ENCODE measurements at regions not wholly inside any gene's neighbourhood (a gene's known extent, or its start where the extent isn't known, plus 50 kb on each side); places are given as distances from the start of the nearest gene placed in this dataset.

- H3K4me3 Mint-ChIP-seq, result no peak overlapping the region
- no peak overlapping the region for H3K27ac Mint-ChIP-seq
- H3K36me3 Mint-ChIP-seq (ENCODE audit: low read depth), result peaks cover 3% of the 10 kb centered on the region
- TF ChIP-seq CTCF (IDR thresholded peaks at IDR 0.05; ENCODE audit: unreplicated experiment in 3 of 3), result no peak
- no peaks in the 10 kb centered on the region for H3K27me3 Mint-ChIP-seq (ENCODE audit: low read depth)
- no peaks in the 10 kb centered on the region for H3K4me1 Mint-ChIP-seq
- H3K9me3 Mint-ChIP-seq, result peaks cover 45% of the 10 kb centered on the region
Observed at GRCh38 chr11:130749216-130749615, 167.1 kb downstream of the SNX19 start.

GRCh38 chr11:130760515-130761125, 155.7 kb downstream of the SNX19 start:
- no peaks in the 10 kb centered on the region for H3K36me3 Mint-ChIP-seq (ENCODE audit: low read depth)
- peaks cover 8% of the 10 kb centered on the region for H3K27me3 Mint-ChIP-seq (ENCODE audit: low read depth)
- no peak for TF ChIP-seq CTCF (IDR thresholded peaks at IDR 0.05; ENCODE audit: unreplicated experiment in 3 of 3)
- no peak overlapping the region for H3K4me3 Mint-ChIP-seq
- H3K9me3 Mint-ChIP-seq, result no peaks in the 10 kb centered on the region
- H3K4me1 Mint-ChIP-seq, result peaks cover 14% of the 10 kb centered on the region
- peak overlapping the region; percentile 36 to 58 (median 40) for H3K27ac Mint-ChIP-seq

- Mint-ChIP-seq H3K27ac (peak overlapping the region; percentile 19 to 65 (median 40)), H3K9me3 (no peaks in the 10 kb centered on the region), H3K36me3 (ENCODE audit: low read depth) (no peaks in the 10 kb centered on the region)
Observed at GRCh38 chr11:130761560-130762220, 154.6 kb downstream of the SNX19 start.

GRCh38 chr11:130762638-130763037, 153.6 kb downstream of the SNX19 start:
- Mint-ChIP-seq H3K4me3 (no peak overlapping the region), H3K9me3 (no peaks in the 10 kb centered on the region), H3K27ac (peak overlapping the region in 2 of 3 experiments; percentile 39 to 65), H3K4me1 (peaks cover 26% of the 10 kb centered on the region), H3K36me3 (ENCODE audit: low read depth) (no peaks in the 10 kb centered on the region), H3K27me3 (ENCODE audit: low read depth) (peaks cover 14% of the 10 kb centered on the region)
- no peak for TF ChIP-seq CTCF (IDR thresholded peaks at IDR 0.05; ENCODE audit: unreplicated experiment in 3 of 3)

More at GRCh38 chr11:130761560-130762220, 154.6 kb downstream of the SNX19 start:
- Mint-ChIP-seq H3K4me3 (no peak overlapping the region), H3K4me1 (peaks cover 25% of the 10 kb centered on the region), H3K27me3 (ENCODE audit: low read depth) (peaks cover 15% of the 10 kb centered on the region)
- TF ChIP-seq CTCF (IDR thresholded peaks at IDR 0.05; ENCODE audit: unreplicated experiment in 3 of 3), result no peak

GRCh38 chr11:130763087-130763980, 152.9 kb downstream of the SNX19 start:
- no peak for TF ChIP-seq CTCF (IDR thresholded peaks at IDR 0.05; ENCODE audit: unreplicated experiment in 3 of 3)
- H3K36me3 Mint-ChIP-seq (ENCODE audit: low read depth), result no peaks in the 10 kb centered on the region
- peaks cover 11% of the 10 kb centered on the region for H3K27me3 Mint-ChIP-seq (ENCODE audit: low read depth)
- H3K4me3 Mint-ChIP-seq, result no peak overlapping the region
- H3K4me1 Mint-ChIP-seq, result peaks cover 26% of the 10 kb centered on the region
- no peaks in the 10 kb centered on the region for H3K9me3 Mint-ChIP-seq
- H3K27ac Mint-ChIP-seq, result peak overlapping the region in 2 of 3 experiments; percentile 39 to 65
